ENCODE measurements at regions not wholly inside any gene's neighbourhood (a gene's known extent, or its start where the extent isn't known, plus 50 kb on each side); places are given as distances from the start of the nearest gene placed in this dataset.
A peak's percentile ranks its signal among the peaks of the same experiment; 100 is the strongest.

GRCh38 chr5:111983459-111983858 is 226.5 kb upstream of the NREP start:
- peak overlapping the region; percentile 34; the same call in 1 of the 2 replicates for H3K27ac ChIP-seq
- H3K36me3 ChIP-seq (ENCODE audit: low read depth): no peaks in the 10 kb centered on the region
- no peak overlapping the region for H3K4me3 ChIP-seq
- BruUV-seq (replicated peaks): no TSS peak
- no peaks in the 10 kb centered on the region for H3K27me3 ChIP-seq (ENCODE audit: insufficient read depth, low read depth)
- H3K79me2 ChIP-seq (ENCODE audit: low read depth): no peaks in the 10 kb centered on the region
- TF ChIP-seq CTCF (conservative IDR thresholded peaks at IDR 0.05) (no peak), EZH2 (IDR thresholded peaks at IDR 0.05; ENCODE audit: low read depth) (no peak)
- no peaks in the 10 kb centered on the region for H3F3A ChIP-seq (ENCODE audit: insufficient read depth, low read depth)
- intact Hi-C loops (cut with micrococcal nuclease; ENCODE audit: unreplicated experiment): no loop called here
- 0 out of 2 replicates have a peak, but pooled peaks cover 4% of the 10 kb centered on the region for H3K4me1 ChIP-seq (replicated peaks; ENCODE audit: insufficient read depth)
- H2AFZ ChIP-seq: no peak overlapping the region
- ChIA-PET CTCF (no interaction called here), POLR2A (ENCODE audit: unreplicated experiment) (no interaction called here)
- H3K9me2 ChIP-seq (ENCODE audit: insufficient read depth): no peaks in the 10 kb centered on the region
- H3K4me2 ChIP-seq: no peak overlapping the region
- no peaks in the 10 kb centered on the region for H4K20me1 ChIP-seq (ENCODE audit: insufficient read depth)
- no peak for DNase-seq
- H3K9me3 ChIP-seq (ENCODE audit: insufficient read depth, low read depth): no peaks in the 10 kb centered on the region

GRCh38 chr5:111977436-111977829 is 220.4 kb upstream of the NREP start:
- Histone ChIP-seq H3K36me3 (ENCODE audit: low read depth) (no peaks in the 10 kb centered on the region), H3K9me3 (ENCODE audit: insufficient read depth, low read depth) (no peaks in the 10 kb centered on the region), H2AFZ (no peak overlapping the region), H3K27ac (no peak overlapping the region), H3K4me1 (replicated peaks; ENCODE audit: insufficient read depth) (no peaks in the 10 kb centered on the region), H3K79me2 (ENCODE audit: low read depth) (no peaks in the 10 kb centered on the region), H3F3A (ENCODE audit: insufficient read depth, low read depth) (no peaks in the 10 kb centered on the region), H3K4me2 (no peak overlapping the region), H3K27me3 (ENCODE audit: insufficient read depth, low read depth) (no peaks in the 10 kb centered on the region), H3K4me3 (no peak overlapping the region), H4K20me1 (ENCODE audit: insufficient read depth) (no peaks in the 10 kb centered on the region), H3K9me2 (ENCODE audit: insufficient read depth) (no peaks in the 10 kb centered on the region)
- ChIA-PET CTCF (no interaction called here), POLR2A (ENCODE audit: unreplicated experiment) (no interaction called here)
- BruUV-seq (replicated peaks): no TSS peak
- DNase-seq: no peak
- TF ChIP-seq CTCF (conservative IDR thresholded peaks at IDR 0.05) (no peak), EZH2 (IDR thresholded peaks at IDR 0.05; ENCODE audit: low read depth) (no peak)
- intact Hi-C loops (cut with micrococcal nuclease; ENCODE audit: unreplicated experiment): no loop called here

GRCh38 chr5:111976705-111977435 is 219.9 kb upstream of the NREP start:
- intact Hi-C loops (cut with micrococcal nuclease; ENCODE audit: unreplicated experiment): no loop called here
- CTCF ChIA-PET: no interaction called here
- H2AFZ ChIP-seq: no peak overlapping the region
- no peak overlapping the region for H3K27ac ChIP-seq
- POLR2A ChIA-PET (ENCODE audit: unreplicated experiment): no interaction called here
- no TSS peak for BruUV-seq (replicated peaks)
- H3K4me3 ChIP-seq: no peak overlapping the region
- H3K36me3 ChIP-seq (ENCODE audit: low read depth): no peaks in the 10 kb centered on the region
- H3F3A ChIP-seq (ENCODE audit: insufficient read depth, low read depth): no peaks in the 10 kb centered on the region
- no peaks in the 10 kb centered on the region for H4K20me1 ChIP-seq (ENCODE audit: insufficient read depth)
- H3K27me3 ChIP-seq (ENCODE audit: insufficient read depth, low read depth): no peaks in the 10 kb centered on the region
- H3K79me2 ChIP-seq (ENCODE audit: low read depth): no peaks in the 10 kb centered on the region
- H3K9me3 ChIP-seq (ENCODE audit: insufficient read depth, low read depth): no peaks in the 10 kb centered on the region
- no peaks in the 10 kb centered on the region for H3K9me2 ChIP-seq (ENCODE audit: insufficient read depth)
- no peak for DNase-seq
- H3K4me1 ChIP-seq (replicated peaks; ENCODE audit: insufficient read depth): no peaks in the 10 kb centered on the region
- no peak overlapping the region for H3K4me2 ChIP-seq
- no peak for TF ChIP-seq CTCF (conservative IDR thresholded peaks at IDR 0.05)
- no peak for TF ChIP-seq EZH2 (IDR thresholded peaks at IDR 0.05; ENCODE audit: low read depth)
